Gastrocnemius medialis (tissue), 4 donors: ENCODE measurements at regions not wholly inside any gene's neighbourhood (a gene's known extent, or its start where the extent isn't known, plus 50 kb on each side); places are given as distances from the start of the nearest gene placed in this dataset.

Experiments used
- POLR2A ChIP-seq, 2 donors: fragments of 450-650 bp; IDR thresholded peaks; one replicate each; pipeline ENCODE4 v1.6.1; 2017; ENCODE audit warnings: antibody characterized with exemption in 2 of 2, mild to moderate bottlenecking in 2 of 2, moderate library complexity in 2 of 2
- TF ChIP-seq, protein P1 (sequence below), 5 experiments: fragments of 450-650 bp in 3 of 5; fragments of 200-600 bp in 2 of 5; sonication (generic) in 2 of 5; IDR thresholded peaks in 4 of 5; conservative IDR thresholded peaks in 1 of 5; 1 replicate in 4 of 5; 2 replicates in 1 of 5; pipeline ENCODE4 v1.5.1; 2016 to 2019; ENCODE audit warnings: antibody characterized with exemption in 5 of 5, mild to moderate bottlenecking in 3 of 5, moderate library complexity in 3 of 5

DNA sequence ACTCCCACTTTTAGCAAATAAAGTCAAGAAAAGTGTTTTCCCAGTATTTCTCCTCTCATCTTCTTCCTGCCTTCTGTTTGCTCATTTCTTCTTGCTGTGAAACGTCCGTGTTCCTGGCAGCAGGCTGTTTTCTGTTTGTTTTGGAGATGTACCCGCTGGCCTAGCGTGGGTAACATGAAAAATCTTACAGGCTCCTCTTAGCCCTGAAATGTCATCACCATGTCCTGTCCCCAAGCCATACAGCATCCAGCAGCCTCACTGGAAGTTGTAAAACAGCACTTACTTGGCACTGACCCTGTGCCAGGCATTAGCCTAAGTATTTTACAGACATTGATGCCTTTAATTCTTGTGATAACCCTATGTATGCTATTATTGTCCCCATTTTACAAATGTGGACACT lies 371.1 kb downstream of the FOXA2 start:
- TF ChIP-seq, protein P1, sequence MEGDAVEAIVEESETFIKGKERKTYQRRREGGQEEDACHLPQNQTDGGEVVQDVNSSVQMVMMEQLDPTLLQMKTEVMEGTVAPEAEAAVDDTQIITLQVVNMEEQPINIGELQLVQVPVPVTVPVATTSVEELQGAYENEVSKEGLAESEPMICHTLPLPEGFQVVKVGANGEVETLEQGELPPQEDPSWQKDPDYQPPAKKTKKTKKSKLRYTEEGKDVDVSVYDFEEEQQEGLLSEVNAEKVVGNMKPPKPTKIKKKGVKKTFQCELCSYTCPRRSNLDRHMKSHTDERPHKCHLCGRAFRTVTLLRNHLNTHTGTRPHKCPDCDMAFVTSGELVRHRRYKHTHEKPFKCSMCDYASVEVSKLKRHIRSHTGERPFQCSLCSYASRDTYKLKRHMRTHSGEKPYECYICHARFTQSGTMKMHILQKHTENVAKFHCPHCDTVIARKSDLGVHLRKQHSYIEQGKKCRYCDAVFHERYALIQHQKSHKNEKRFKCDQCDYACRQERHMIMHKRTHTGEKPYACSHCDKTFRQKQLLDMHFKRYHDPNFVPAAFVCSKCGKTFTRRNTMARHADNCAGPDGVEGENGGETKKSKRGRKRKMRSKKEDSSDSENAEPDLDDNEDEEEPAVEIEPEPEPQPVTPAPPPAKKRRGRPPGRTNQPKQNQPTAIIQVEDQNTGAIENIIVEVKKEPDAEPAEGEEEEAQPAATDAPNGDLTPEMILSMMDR (IDR thresholded peaks at IDR 0.05 in 4 of 5, conservative IDR thresholded peaks at IDR 0.05 in 1 of 5), result no peak
- TF ChIP-seq POLR2A (IDR thresholded peaks at IDR 0.05), result no peak
